ENCODE measurements at regions not wholly inside any gene's neighbourhood (a gene's known extent, or its start where the extent isn't known, plus 50 kb on each side); places are given as distances from the start of the nearest gene placed in this dataset.

GRCh38 chr15:29933042-29933803 lies 111.0 kb upstream of the TJP1 start:
- H2BK5ac ChIP-seq (ENCODE audit: insufficient read length, low read length) = no peak overlapping the region
- no peak overlapping the region for H3K9ac ChIP-seq (ENCODE audit: extremely low read depth, insufficient read length, low read length)
- no peaks in the 10 kb centered on the region for H3K79me1 ChIP-seq (ENCODE audit: insufficient read depth, low read depth, low read length, poor library complexity, severe bottlenecking)
- H3K27ac ChIP-seq (ENCODE audit: insufficient read length, low read depth, low read length) = no peak overlapping the region
- H3K9me3 Mint-ChIP-seq = no peaks in the 10 kb centered on the region; a peak in 1 of 5 replicates
- no peaks in the 10 kb centered on the region for H3K27me3 ChIP-seq (ENCODE audit: insufficient read depth, low read length)
- H3K4me2 ChIP-seq (ENCODE audit: insufficient read depth, insufficient read length, low read length) = no peak overlapping the region
- H2BK120ac ChIP-seq (ENCODE audit: low read depth, low read length, poor library complexity, severe bottlenecking) = no peak overlapping the region
- no peaks in the 10 kb centered on the region for H3K27me3 Mint-ChIP-seq (ENCODE audit: low read depth)
- H4K20me1 ChIP-seq (ENCODE audit: control insufficient read depth, insufficient read depth, insufficient read length) = no peaks in the 10 kb centered on the region
- H2AK5ac ChIP-seq (ENCODE audit: insufficient read length, low read length) = no peak overlapping the region
- no peak overlapping the region for H2BK20ac ChIP-seq (ENCODE audit: low read depth, low read length, poor library complexity, severe bottlenecking)
- no peaks in the 10 kb centered on the region; the same call in 1 of the 2 replicates for H3K4me1 ChIP-seq (ENCODE audit: insufficient read depth, low read length)
- TF ChIP-seq, protein P1, sequence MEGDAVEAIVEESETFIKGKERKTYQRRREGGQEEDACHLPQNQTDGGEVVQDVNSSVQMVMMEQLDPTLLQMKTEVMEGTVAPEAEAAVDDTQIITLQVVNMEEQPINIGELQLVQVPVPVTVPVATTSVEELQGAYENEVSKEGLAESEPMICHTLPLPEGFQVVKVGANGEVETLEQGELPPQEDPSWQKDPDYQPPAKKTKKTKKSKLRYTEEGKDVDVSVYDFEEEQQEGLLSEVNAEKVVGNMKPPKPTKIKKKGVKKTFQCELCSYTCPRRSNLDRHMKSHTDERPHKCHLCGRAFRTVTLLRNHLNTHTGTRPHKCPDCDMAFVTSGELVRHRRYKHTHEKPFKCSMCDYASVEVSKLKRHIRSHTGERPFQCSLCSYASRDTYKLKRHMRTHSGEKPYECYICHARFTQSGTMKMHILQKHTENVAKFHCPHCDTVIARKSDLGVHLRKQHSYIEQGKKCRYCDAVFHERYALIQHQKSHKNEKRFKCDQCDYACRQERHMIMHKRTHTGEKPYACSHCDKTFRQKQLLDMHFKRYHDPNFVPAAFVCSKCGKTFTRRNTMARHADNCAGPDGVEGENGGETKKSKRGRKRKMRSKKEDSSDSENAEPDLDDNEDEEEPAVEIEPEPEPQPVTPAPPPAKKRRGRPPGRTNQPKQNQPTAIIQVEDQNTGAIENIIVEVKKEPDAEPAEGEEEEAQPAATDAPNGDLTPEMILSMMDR (conservative IDR thresholded peaks at IDR 0.05) = no peak
- no peak overlapping the region for H3K4me3 Mint-ChIP-seq
- no peak overlapping the region for H2AFZ ChIP-seq (ENCODE audit: low read length)
- no peak overlapping the region for H4K91ac ChIP-seq (ENCODE audit: insufficient read length, low read depth, low read length)
- H3K9me3 ChIP-seq (ENCODE audit: control insufficient read depth, low read depth, low read length) = no peaks in the 10 kb centered on the region
- H4K5ac ChIP-seq (ENCODE audit: insufficient read length, low read depth, low read length) = no peak overlapping the region
- no peaks in the 10 kb centered on the region for H3K79me2 ChIP-seq (ENCODE audit: insufficient read depth, low read length)
- no peak overlapping the region for H3K23ac ChIP-seq (ENCODE audit: insufficient read length, low read depth, low read length)
- DNase-seq = no peak
- H3K56ac ChIP-seq (ENCODE audit: insufficient read length, low read depth, low read length) = no peak overlapping the region
- H3K36me3 Mint-ChIP-seq (ENCODE audit: insufficient read depth in 1 of 3, low read depth in 3 of 3) = no peaks in the 10 kb centered on the region; a peak in 1 of 7 replicates
- no peak overlapping the region for H3K18ac ChIP-seq (ENCODE audit: insufficient read length, low read depth, low read length)
- H3K14ac ChIP-seq (ENCODE audit: insufficient read depth, low read length) = no peak overlapping the region
- no peaks in the 10 kb centered on the region for H3K23me2 ChIP-seq (ENCODE audit: insufficient read length, low read depth, low read length, poor library complexity, severe bottlenecking)
- no peak overlapping the region for H3K4ac ChIP-seq (ENCODE audit: low read depth, low read length)
- H3T11ph ChIP-seq (ENCODE audit: low read length) = no peak overlapping the region
- H3K4me1 Mint-ChIP-seq = peaks cover 10 to 12% of the 10 kb centered on the region in 2 experiments
- H2BK15ac ChIP-seq (ENCODE audit: low read depth, low read length) = no peak overlapping the region
- WGBS (ENCODE audit: extremely low coverage, insufficient read length, low lambda C conversion rate) = no CpG with 5 or more reads among the region's 3 CpGs
- no peak overlapping the region for H2BK12ac ChIP-seq (ENCODE audit: insufficient read length, low read depth, low read length)
- H3K27ac Mint-ChIP-seq = no peak overlapping the region
- no peak overlapping the region for H4K8ac ChIP-seq (replicated peaks; ENCODE audit: insufficient read length, low read depth, low read length)
